Hepatocyte (in vitro differentiated cells): ENCODE measurements at regions not wholly inside any gene's neighbourhood (a gene's known extent, or its start where the extent isn't known, plus 50 kb on each side); places are given as distances from the start of the nearest gene placed in this dataset.
A peak's percentile ranks its signal among the peaks of the same experiment; 100 is the strongest.

Experiments used
- DNase-seq: peaks from one replicate; pipeline ENCODE4 v3.0.0-alpha.2; 2016; ENCODE audit warnings: low spot score
- H2AFZ ChIP-seq: fragments of 200-600 bp; sonication (generic); 2 replicates; pipeline ENCODE4 v1.6.0; 2016; ENCODE audit warnings: antibody characterized with exemption, mild to moderate bottlenecking
- H3K27ac ChIP-seq: fragments of 200-600 bp; sonication (generic); 2 replicates; pipeline ENCODE4 v1.5.1; 2016; ENCODE audit warnings: mild to moderate bottlenecking
- H3K27me3 ChIP-seq: fragments of 200-600 bp; sonication (generic); 2 replicates; pipeline ENCODE4 v1.6.1; 2016
- H3K36me3 ChIP-seq: fragments of 200-600 bp; sonication (generic); replicated peaks from 2 replicates; pipeline ENCODE4 v1.5.1; 2016; ENCODE audit warnings: low read depth; ENCODE audit not compliant: insufficient read depth
- H3K4me1 ChIP-seq: fragments of 200-600 bp; sonication (generic); 2 replicates; pipeline ENCODE4 v1.5.1; 2016; ENCODE audit warnings: mild to moderate bottlenecking, moderate library complexity; ENCODE audit not compliant: insufficient read depth
- H3K4me2 ChIP-seq: fragments of 200-600 bp; sonication (generic); 2 replicates; pipeline ENCODE4 v1.6.0; 2016
- H3K4me3 ChIP-seq: fragments of 200-600 bp; sonication (generic); 2 replicates; pipeline ENCODE4 v1.5.1; 2016; ENCODE audit warnings: mild to moderate bottlenecking
- H3K79me2 ChIP-seq: fragments of 200-600 bp; sonication (generic); 2 replicates; pipeline ENCODE4 v1.6.0; 2017; ENCODE audit warnings: mild to moderate bottlenecking
- H3K9me2 ChIP-seq: fragments of 200-600 bp; sonication (generic); replicated peaks from 2 replicates; pipeline ENCODE4 v1.6.0; 2017; ENCODE audit warnings: mild to moderate bottlenecking; ENCODE audit not compliant: insufficient read depth
- H3K9me3 ChIP-seq: fragments of 200-600 bp; sonication (generic); 2 replicates; pipeline ENCODE4 v1.5.1; 2016; ENCODE audit warnings: low read depth, mild to moderate bottlenecking
- H4K20me1 ChIP-seq: fragments of 200-600 bp; sonication (generic); 2 replicates; pipeline ENCODE4 v1.6.0; 2016; ENCODE audit warnings: mild to moderate bottlenecking; ENCODE audit not compliant: insufficient read depth, poor library complexity, severe bottlenecking
- EZH2 ChIP-seq: fragments of 200-600 bp; sonication (generic); IDR thresholded peaks from 2 replicates; pipeline ENCODE4 v1.6.1; 2016; ENCODE audit warnings: antibody characterized with exemption, mild to moderate bottlenecking, borderline replicate concordance
- EZH2phosphoT487 ChIP-seq: fragments of 200-600 bp; sonication (generic); IDR thresholded peaks from one replicate; pipeline ENCODE4 v1.6.1; 2018; ENCODE audit warnings: antibody characterized with exemption, mild to moderate bottlenecking, low read depth, moderate library complexity; ENCODE audit not compliant: unreplicated experiment, severe bottlenecking
- WGBS: methylation state at CpG from one replicate; pipeline ENCODE4 v1.1.6; 2016; ENCODE audit warnings: low lambda C conversion rate; ENCODE audit errors: missing lambda C conversion rate; 5-methylcytosine and 5-hydroxymethylcytosine counted together
- TF ChIP-seq, protein P1 (sequence below): fragments of 200-600 bp; sonication (generic); IDR thresholded peaks from 2 replicates; pipeline ENCODE4 v1.5.1; 2016; ENCODE audit warnings: antibody characterized with exemption, mild to moderate bottlenecking; ENCODE audit not compliant: poor library complexity

DNA sequence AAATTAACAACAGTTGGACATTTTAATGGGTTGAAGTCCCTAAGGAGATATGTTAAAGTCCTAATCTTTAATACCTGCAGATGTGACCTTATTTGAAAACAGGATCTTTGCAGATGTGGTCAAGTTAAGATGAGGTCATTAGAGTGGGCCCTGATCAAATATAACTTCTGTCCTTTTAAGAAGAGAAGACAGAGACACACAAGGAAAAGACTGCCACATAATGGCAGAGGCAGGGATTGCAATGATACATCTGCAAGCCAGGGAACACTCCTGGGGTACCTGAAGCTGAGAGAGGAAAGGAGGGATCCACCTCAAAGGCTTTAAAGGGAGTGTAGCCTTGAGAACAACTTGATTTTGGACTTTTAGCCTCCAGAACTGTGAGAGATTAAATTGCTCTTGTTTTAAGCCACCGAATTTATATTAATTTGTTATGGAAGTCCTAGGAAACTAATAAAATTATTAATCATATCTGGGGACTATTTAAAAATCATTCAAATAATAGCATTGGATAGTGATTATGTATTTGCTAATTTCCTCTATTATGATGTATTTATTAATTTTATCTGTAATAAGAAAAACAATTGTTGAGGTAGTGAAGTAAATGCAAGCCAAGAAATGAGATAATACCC, 700.0 kb upstream of the PCDH15 start:
- H3K9me2 ChIP-seq, result no peaks in the 10 kb centered on the region
- H4K20me1 ChIP-seq, result no peaks in the 10 kb centered on the region
- H2AFZ ChIP-seq, result no peak overlapping the region
- no peak overlapping the region for H3K27ac ChIP-seq
- no peaks in the 10 kb centered on the region for H3K4me1 ChIP-seq
- no peaks in the 10 kb centered on the region for H3K36me3 ChIP-seq
- H3K4me3 ChIP-seq, result no peak overlapping the region
- WGBS, result 6% methylated on average over 1 of the region's 1 CpG
- H3K4me2 ChIP-seq, result no peak overlapping the region
- TF ChIP-seq EZH2 (no peak), EZH2phosphoT487 (no peak)
- TF ChIP-seq, protein P1, sequence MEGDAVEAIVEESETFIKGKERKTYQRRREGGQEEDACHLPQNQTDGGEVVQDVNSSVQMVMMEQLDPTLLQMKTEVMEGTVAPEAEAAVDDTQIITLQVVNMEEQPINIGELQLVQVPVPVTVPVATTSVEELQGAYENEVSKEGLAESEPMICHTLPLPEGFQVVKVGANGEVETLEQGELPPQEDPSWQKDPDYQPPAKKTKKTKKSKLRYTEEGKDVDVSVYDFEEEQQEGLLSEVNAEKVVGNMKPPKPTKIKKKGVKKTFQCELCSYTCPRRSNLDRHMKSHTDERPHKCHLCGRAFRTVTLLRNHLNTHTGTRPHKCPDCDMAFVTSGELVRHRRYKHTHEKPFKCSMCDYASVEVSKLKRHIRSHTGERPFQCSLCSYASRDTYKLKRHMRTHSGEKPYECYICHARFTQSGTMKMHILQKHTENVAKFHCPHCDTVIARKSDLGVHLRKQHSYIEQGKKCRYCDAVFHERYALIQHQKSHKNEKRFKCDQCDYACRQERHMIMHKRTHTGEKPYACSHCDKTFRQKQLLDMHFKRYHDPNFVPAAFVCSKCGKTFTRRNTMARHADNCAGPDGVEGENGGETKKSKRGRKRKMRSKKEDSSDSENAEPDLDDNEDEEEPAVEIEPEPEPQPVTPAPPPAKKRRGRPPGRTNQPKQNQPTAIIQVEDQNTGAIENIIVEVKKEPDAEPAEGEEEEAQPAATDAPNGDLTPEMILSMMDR, result peak; percentile 58
- no peaks in the 10 kb centered on the region for H3K79me2 ChIP-seq
- DNase-seq, result peak; percentile 49
- no peaks in the 10 kb centered on the region for H3K27me3 ChIP-seq
- H3K9me3 ChIP-seq, result no peaks in the 10 kb centered on the region

GRCh38 chr10:55497893-55498499, 697.0 kb upstream of the PCDH15 start:
- Histone ChIP-seq H3K9me2 (no peaks in the 10 kb centered on the region), H3K4me2 (no peak overlapping the region), H4K20me1 (no peaks in the 10 kb centered on the region), H3K79me2 (no peaks in the 10 kb centered on the region), H3K27ac (no peak overlapping the region), H2AFZ (no peak overlapping the region), H3K27me3 (no peaks in the 10 kb centered on the region), H3K9me3 (no peaks in the 10 kb centered on the region), H3K36me3 (no peaks in the 10 kb centered on the region), H3K4me3 (no peak overlapping the region), H3K4me1 (no peaks in the 10 kb centered on the region)
- no peak for DNase-seq
- 79% methylated on average over 4 of the region's 4 CpGs for WGBS
- TF ChIP-seq EZH2, result no peak
- no peak for TF ChIP-seq EZH2phosphoT487
- TF ChIP-seq, protein P1, result no peak

DNA sequence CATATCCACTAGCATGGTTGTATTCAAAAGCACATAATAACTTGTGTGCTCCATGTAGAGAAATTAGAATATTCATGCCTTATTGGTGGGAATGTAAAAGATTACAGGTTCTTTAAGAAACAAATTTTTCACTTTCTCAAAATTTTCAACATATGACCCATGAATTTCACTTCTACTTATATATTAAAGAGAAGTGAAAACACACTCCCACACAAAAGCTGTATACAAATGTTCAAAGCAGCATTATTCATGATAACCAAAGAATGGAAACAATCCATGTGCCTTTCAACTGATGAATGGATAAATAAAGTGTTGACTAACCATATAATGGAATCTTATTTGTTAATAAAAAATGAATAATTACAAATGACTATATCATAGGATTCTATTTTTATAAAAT, 694.5 kb upstream of the PCDH15 start:
- H3K27ac ChIP-seq, result no peak overlapping the region
- H3K9me3 ChIP-seq, result no peaks in the 10 kb centered on the region
- TF ChIP-seq EZH2 (no peak), EZH2phosphoT487 (no peak)
- TF ChIP-seq, protein P1, result no peak
- H3K4me3 ChIP-seq, result no peak overlapping the region
- H3K4me2 ChIP-seq, result no peak overlapping the region
- no peaks in the 10 kb centered on the region for H3K4me1 ChIP-seq
- no peaks in the 10 kb centered on the region for H3K36me3 ChIP-seq
- DNase-seq, result no peak
- H3K27me3 ChIP-seq, result no peaks in the 10 kb centered on the region
- H4K20me1 ChIP-seq, result no peaks in the 10 kb centered on the region
- H2AFZ ChIP-seq, result no peak overlapping the region
- H3K9me2 ChIP-seq, result no peaks in the 10 kb centered on the region
- H3K79me2 ChIP-seq, result no peaks in the 10 kb centered on the region
